ENCODE measurements at regions not wholly inside any gene's neighbourhood (a gene's known extent, or its start where the extent isn't known, plus 50 kb on each side); places are given as distances from the start of the nearest gene placed in this dataset.

GRCh38 chr12:47328831-47329545, 249.2 kb upstream of the AMIGO2 start:
- no peak overlapping the region for H3K4me3 ChIP-seq (ENCODE audit: low read depth, low read length)
- H3K36me3 ChIP-seq (ENCODE audit: control insufficient read depth in 2 of 2, insufficient read depth in 1 of 2, low read length in 2 of 2) = no peaks in the 10 kb centered on the region
- no peaks in the 10 kb centered on the region for H3K9me3 ChIP-seq (ENCODE audit: control insufficient read depth, insufficient read depth, low read depth, low read length)
- ChIA-PET CTCF (interaction anchor here (0.7 kb wide), 1 partner anchor 27 kb away, joined by 4 read pairs; no protein-coding TSS in a partner anchor), POLR2A (interaction anchor here (0.7 kb wide), 1 partner anchor 249 kb away, joined by 3 read pairs; no protein-coding TSS in a partner anchor)
- no peak overlapping the region for H3K27ac ChIP-seq (ENCODE audit: extremely low read depth, low read depth, low read length)
- TF ChIP-seq ZSCAN23 (tag by site-specific recombination; IDR thresholded peaks at IDR 0.05) (no peak), KLF1 (tag by site-specific recombination; IDR thresholded peaks at IDR 0.05) (no peak), ZNF155 (tag by site-specific recombination; IDR thresholded peaks at IDR 0.05) (no peak), ZBTB48 (tag by site-specific recombination; IDR thresholded peaks at IDR 0.05) (no peak), ZNF391 (tag by site-specific recombination; IDR thresholded peaks at IDR 0.05; ENCODE audit: borderline replicate concordance, low read depth) (no peak), ZNF184 (tag by site-specific recombination; IDR thresholded peaks at IDR 0.05) (no peak), ZNF521 (tag by site-specific recombination; IDR thresholded peaks at IDR 0.05) (no peak)
- H3K4me1 ChIP-seq (ENCODE audit: control insufficient read depth, insufficient read depth, low read length) = no peaks in the 10 kb centered on the region

- H3K27ac ChIP-seq (ENCODE audit: extremely low read depth, low read depth, low read length) = no peak overlapping the region
- CTCF ChIA-PET = interaction anchor here (0.5 to 1.2 kb wide), 3 partner anchors 220 to 294 kb away, joined by 3 to 5 read pairs (median 4); no protein-coding TSS in a partner anchor
- POLR2A ChIA-PET = no interaction called here
- no peak overlapping the region for H3K4me3 ChIP-seq (ENCODE audit: low read depth, low read length)
- no peaks in the 10 kb centered on the region for H3K9me3 ChIP-seq (ENCODE audit: control insufficient read depth, insufficient read depth, low read depth, low read length)
- no peaks in the 10 kb centered on the region for H3K4me1 ChIP-seq (ENCODE audit: control insufficient read depth, insufficient read depth, low read length)
- TF ChIP-seq ZNF544 (tag by site-specific recombination; IDR thresholded peaks at IDR 0.05) (no peak), ZNF530 (tag by site-specific recombination; IDR thresholded peaks at IDR 0.05; ENCODE audit: low read depth) (no peak), ZNF24 (tag by site-specific recombination; IDR thresholded peaks at IDR 0.05) (no peak), ZIC2 (tag by site-specific recombination; IDR thresholded peaks at IDR 0.05) (no peak), ZNF560 (tag by site-specific recombination; IDR thresholded peaks at IDR 0.05; ENCODE audit: borderline replicate concordance) (no peak), ZNF777 (tag by site-specific recombination; IDR thresholded peaks at IDR 0.05; ENCODE audit: borderline replicate concordance) (no peak), ZNF391 (tag by site-specific recombination; IDR thresholded peaks at IDR 0.05; ENCODE audit: borderline replicate concordance, low read depth) (no peak), IKZF3 (tag by site-specific recombination; IDR thresholded peaks at IDR 0.05) (no peak), ZNF398 (tag by site-specific recombination; IDR thresholded peaks at IDR 0.05) (no peak), ZNF148 (tag by site-specific recombination; IDR thresholded peaks at IDR 0.05; ENCODE audit: borderline replicate concordance) (no peak), ZNF660 (tag by site-specific recombination; IDR thresholded peaks at IDR 0.05) (no peak), EGR2 (tag by site-specific recombination; IDR thresholded peaks at IDR 0.05; ENCODE audit: low read depth) (no peak)
- H3K36me3 ChIP-seq (ENCODE audit: control insufficient read depth in 2 of 2, insufficient read depth in 1 of 2, low read length in 2 of 2) = no peaks in the 10 kb centered on the region
These were observed 246.4 kb upstream of the AMIGO2 start for GRCh38 chr12:47326190-47326589.
